AG09309 (cell line): ENCODE measurements at regions not wholly inside any gene's neighbourhood (a gene's known extent, or its start where the extent isn't known, plus 50 kb on each side); places are given as distances from the start of the nearest gene placed in this dataset.
"Not testable (repeated sequence)": the region's sequence is repeated elsewhere in the genome, so short reads cannot be mapped to it uniquely, and the experiment has no call there.

Source experiments
- DNase-seq: peaks from one replicate; pipeline ENCODE4 v3.0.0-alpha.2; 2010; ENCODE audit warnings: low read depth
- H3K4me3 ChIP-seq: 2 replicates; pipeline ENCODE4 v1.5.1; 2011; ENCODE audit warnings: mild to moderate bottlenecking, low read depth, low read length, moderate library complexity; ENCODE audit not compliant: control insufficient read depth
- CTCF ChIP-seq: IDR thresholded peaks from 2 replicates; pipeline ENCODE4 v1.5.1; 2011; ENCODE audit warnings: mild to moderate bottlenecking, low read depth, low read length, inconsistent platforms; ENCODE audit not compliant: insufficient read depth, control insufficient read depth; ENCODE audit errors: missing control alignments

GRCh38 chr12:119931402-119931801 lies 54.3 kb upstream of the CIT start:
- no peak for TF ChIP-seq CTCF
- DNase-seq, result no peak
- H3K4me3 ChIP-seq, result no peak overlapping the region

- TF ChIP-seq CTCF, result no peak
- no peak for DNase-seq
- H3K4me3 ChIP-seq, result no peak overlapping the region
Measured at GRCh38 chr12:119932921-119933320, 55.8 kb upstream of the CIT start.

- H3K4me3 ChIP-seq, DNase-seq: not testable (repeated sequence)
Measured at GRCh38 chr12:119934780-119935179, 54.3 kb upstream of the BICDL1 start.

- TF ChIP-seq CTCF, result no peak
- no peak overlapping the region for H3K4me3 ChIP-seq
- no peak for DNase-seq
Measured at GRCh38 chr12:119936705-119937311, 52.2 kb upstream of the BICDL1 start.

GRCh38 chr12:119938049-119938667 lies 50.9 kb upstream of the BICDL1 start:
- no peak overlapping the region for H3K4me3 ChIP-seq
- peak; percentile 84 for TF ChIP-seq CTCF
- no peak for DNase-seq
